ENCODE measurements at regions not wholly inside any gene's neighbourhood (a gene's known extent, or its start where the extent isn't known, plus 50 kb on each side); places are given as distances from the start of the nearest gene placed in this dataset.

DNA sequence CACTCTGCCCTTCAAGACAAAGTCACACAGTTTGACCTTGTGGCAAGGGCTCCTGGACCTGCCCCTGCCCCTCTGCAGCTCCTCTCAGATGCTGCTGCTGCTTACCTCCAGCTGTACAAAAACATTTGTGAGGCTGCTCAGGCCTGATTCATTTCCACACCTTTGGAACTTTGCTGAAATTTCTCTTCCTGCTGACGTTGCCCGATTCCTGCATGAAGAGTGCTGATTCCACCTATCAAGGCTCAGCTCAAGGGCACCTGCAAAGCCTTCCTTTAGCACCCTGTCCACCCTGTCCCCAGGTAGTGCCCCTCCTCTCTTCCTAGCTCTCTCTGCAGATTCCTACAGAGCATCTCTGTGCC, 738.3 kb upstream of the HS6ST1 start:
- dilution Hi-C loops (cut with MboI; ENCODE audit: extremely low pct_ligation_motif_present, low sequenced_read_pairs): no loop called here
- Histone ChIP-seq H3K79me2 (ENCODE audit: control insufficient read depth, insufficient read depth, low read length) (no peaks in the 10 kb centered on the region), H3K36me3 (ENCODE audit: control insufficient read depth in 2 of 2, extremely low read depth in 1 of 2, insufficient read depth in 2 of 2, low read length in 2 of 2) (no peaks in the 10 kb centered on the region), H3K4me1 (ENCODE audit: control insufficient read depth, extremely low read depth, insufficient read depth, low read length) (peaks cover 46% of the 10 kb centered on the region), H4K20me1 (ENCODE audit: control insufficient read depth, extremely low read depth, insufficient read depth, low read length) (no peaks in the 10 kb centered on the region), H3K4me3 (ENCODE audit: control insufficient read depth in 2 of 3, extremely low read depth in 1 of 3, insufficient read depth in 2 of 3, low read depth in 1 of 3, low read length in 3 of 3) (no peak overlapping the region), H3K27me3 (ENCODE audit: control insufficient read depth, extremely low read depth, insufficient read depth, low read length) (no peaks in the 10 kb centered on the region), H3K9ac (ENCODE audit: control insufficient read depth, extremely low read depth, insufficient read depth, low read length) (peak overlapping the region; percentile 7), H3K27ac (ENCODE audit: control insufficient read depth, insufficient read depth, low read length) (peak overlapping the region; percentile 79), H3K9me3 (ENCODE audit: control insufficient read depth, low read depth, low read length) (no peaks in the 10 kb centered on the region), H3K4me2 (ENCODE audit: control insufficient read depth, extremely low read depth, insufficient read depth, low read depth, low read length) (peak overlapping the region; percentile 66), H2AFZ (ENCODE audit: control insufficient read depth, low read length) (peak overlapping the region; percentile 2), H3K9me1 (ENCODE audit: control insufficient read depth, extremely low read depth, insufficient read depth, low read length) (no peaks in the 10 kb centered on the region)
- no peak for DNase-seq (ENCODE audit: low read depth, low spot score)
- TF ChIP-seq, protein P1, sequence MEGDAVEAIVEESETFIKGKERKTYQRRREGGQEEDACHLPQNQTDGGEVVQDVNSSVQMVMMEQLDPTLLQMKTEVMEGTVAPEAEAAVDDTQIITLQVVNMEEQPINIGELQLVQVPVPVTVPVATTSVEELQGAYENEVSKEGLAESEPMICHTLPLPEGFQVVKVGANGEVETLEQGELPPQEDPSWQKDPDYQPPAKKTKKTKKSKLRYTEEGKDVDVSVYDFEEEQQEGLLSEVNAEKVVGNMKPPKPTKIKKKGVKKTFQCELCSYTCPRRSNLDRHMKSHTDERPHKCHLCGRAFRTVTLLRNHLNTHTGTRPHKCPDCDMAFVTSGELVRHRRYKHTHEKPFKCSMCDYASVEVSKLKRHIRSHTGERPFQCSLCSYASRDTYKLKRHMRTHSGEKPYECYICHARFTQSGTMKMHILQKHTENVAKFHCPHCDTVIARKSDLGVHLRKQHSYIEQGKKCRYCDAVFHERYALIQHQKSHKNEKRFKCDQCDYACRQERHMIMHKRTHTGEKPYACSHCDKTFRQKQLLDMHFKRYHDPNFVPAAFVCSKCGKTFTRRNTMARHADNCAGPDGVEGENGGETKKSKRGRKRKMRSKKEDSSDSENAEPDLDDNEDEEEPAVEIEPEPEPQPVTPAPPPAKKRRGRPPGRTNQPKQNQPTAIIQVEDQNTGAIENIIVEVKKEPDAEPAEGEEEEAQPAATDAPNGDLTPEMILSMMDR (optimal IDR thresholded peaks at IDR 0.05 in 1 of 3, IDR thresholded peaks at IDR 0.05 in 1 of 3, conservative IDR thresholded peaks at IDR 0.05 in 1 of 3; ENCODE audit: extremely low read depth in 1 of 3, insufficient read depth in 2 of 3, low read length in 3 of 3): no peak
- no peak for FAIRE-seq

DNA sequence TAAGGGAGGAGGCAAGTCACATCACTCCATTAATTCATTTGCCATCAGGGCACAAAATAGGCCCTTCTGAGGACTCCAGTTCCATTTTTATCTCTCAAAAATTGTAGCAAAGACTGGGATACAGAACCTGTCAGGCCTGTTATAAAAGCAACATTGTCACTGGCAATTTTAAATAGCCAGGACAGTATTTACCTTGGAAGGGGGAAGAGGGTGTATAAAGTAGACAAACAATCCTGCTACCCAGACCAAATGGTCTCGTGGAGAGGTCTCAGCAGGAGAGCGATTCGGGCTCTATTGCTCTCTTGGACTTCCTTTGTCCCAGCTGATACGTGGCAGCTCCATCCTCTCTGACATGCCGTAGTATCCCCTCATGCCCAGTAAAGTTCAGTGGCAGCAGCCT, 740.3 kb upstream of the HS6ST1 start:
- no peaks in the 10 kb centered on the region for H3K79me2 ChIP-seq (ENCODE audit: control insufficient read depth, insufficient read depth, low read length)
- no peak overlapping the region for H3K4me2 ChIP-seq (ENCODE audit: control insufficient read depth, extremely low read depth, insufficient read depth, low read depth, low read length)
- DNase-seq (ENCODE audit: low read depth, low spot score) (no peak), FAIRE-seq (no peak)
- dilution Hi-C loops (cut with MboI; ENCODE audit: extremely low pct_ligation_motif_present, low sequenced_read_pairs): no loop called here
- no peak overlapping the region for H3K4me3 ChIP-seq (ENCODE audit: control insufficient read depth in 2 of 3, extremely low read depth in 1 of 3, insufficient read depth in 2 of 3, low read depth in 1 of 3, low read length in 3 of 3)
- no peak overlapping the region for H2AFZ ChIP-seq (ENCODE audit: control insufficient read depth, low read length)
- no peaks in the 10 kb centered on the region for H3K9me1 ChIP-seq (ENCODE audit: control insufficient read depth, extremely low read depth, insufficient read depth, low read length)
- H3K27me3 ChIP-seq (ENCODE audit: control insufficient read depth, extremely low read depth, insufficient read depth, low read length): no peaks in the 10 kb centered on the region
- H3K27ac ChIP-seq (ENCODE audit: control insufficient read depth, insufficient read depth, low read length): no peak overlapping the region
- H3K4me1 ChIP-seq (ENCODE audit: control insufficient read depth, extremely low read depth, insufficient read depth, low read length): peaks cover 49% of the 10 kb centered on the region
- H4K20me1 ChIP-seq (ENCODE audit: control insufficient read depth, extremely low read depth, insufficient read depth, low read length): no peaks in the 10 kb centered on the region
- no peaks in the 10 kb centered on the region for H3K9me3 ChIP-seq (ENCODE audit: control insufficient read depth, low read depth, low read length)
- H3K9ac ChIP-seq (ENCODE audit: control insufficient read depth, extremely low read depth, insufficient read depth, low read length): no peak overlapping the region
- TF ChIP-seq, protein P1 (optimal IDR thresholded peaks at IDR 0.05 in 1 of 3, IDR thresholded peaks at IDR 0.05 in 1 of 3, conservative IDR thresholded peaks at IDR 0.05 in 1 of 3; ENCODE audit: extremely low read depth in 1 of 3, insufficient read depth in 2 of 3, low read length in 3 of 3): no peak
- no peak for TF ChIP-seq EZH2 (IDR thresholded peaks at IDR 0.05; ENCODE audit: low read length)
- H3K36me3 ChIP-seq (ENCODE audit: control insufficient read depth in 2 of 2, extremely low read depth in 1 of 2, insufficient read depth in 2 of 2, low read length in 2 of 2): no peaks in the 10 kb centered on the region
